Renal cortical epithelial cell (primary cell): ENCODE measurements at regions not wholly inside any gene's neighbourhood (a gene's known extent, or its start where the extent isn't known, plus 50 kb on each side); places are given as distances from the start of the nearest gene placed in this dataset.
"Not testable (repeated sequence)": the region's sequence is repeated elsewhere in the genome, so short reads cannot be mapped to it uniquely, and the experiment has no call there.

Experiments used
- DNase-seq: peaks from one replicate; pipeline ENCODE4 v3.0.0-alpha.2; 2011; ENCODE audit warnings: low read depth

DNA sequence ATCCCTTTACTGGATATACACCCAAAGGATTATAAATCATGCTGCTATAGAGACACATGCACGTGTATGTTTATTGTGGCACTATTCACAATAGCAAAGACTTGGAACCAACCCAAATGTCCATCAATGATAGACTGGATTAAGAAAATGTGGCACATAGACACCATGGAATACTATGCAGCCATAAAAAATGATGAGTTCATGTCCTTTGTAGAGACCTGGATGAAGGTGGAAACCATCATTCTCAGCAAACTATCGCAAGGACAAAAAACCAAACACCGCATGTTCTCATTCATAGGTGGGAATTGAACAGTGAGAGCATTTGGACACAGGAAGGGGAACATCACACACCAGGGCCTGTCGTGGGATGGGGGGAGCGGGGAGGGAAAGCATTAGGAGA is 52.4 kb upstream of the FAM135A start:
- not testable (repeated sequence) for DNase-seq

DNA sequence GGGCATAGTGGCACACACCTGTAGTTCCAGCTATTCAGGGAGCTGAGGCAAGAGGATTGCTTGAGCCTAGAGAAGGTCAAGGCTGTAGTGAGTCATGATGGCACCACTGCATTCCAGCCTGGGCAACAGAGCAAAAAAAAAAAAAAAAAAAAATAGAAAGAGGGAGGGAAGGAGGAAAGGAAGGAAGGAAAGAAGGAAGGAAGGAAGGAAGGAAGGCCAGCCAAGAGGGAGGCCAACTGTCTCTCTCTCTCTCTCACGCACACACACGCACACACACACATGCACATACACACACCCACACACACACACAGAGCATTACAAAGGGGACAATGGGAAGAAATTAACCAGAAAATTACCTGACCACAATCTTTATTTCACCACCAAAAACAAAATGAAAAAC is 50.6 kb upstream of the COL9A1 start:
- DNase-seq, result peak; percentile 70
